ENCODE measurements at regions not wholly inside any gene's neighbourhood (a gene's known extent, or its start where the extent isn't known, plus 50 kb on each side); places are given as distances from the start of the nearest gene placed in this dataset.

GRCh38 chr11:86124251-86125233, 55.7 kb upstream of the PICALM start:
- Histone ChIP-seq H3K27me3 (ENCODE audit: control insufficient read depth in 2 of 2, insufficient read depth in 2 of 2, low read length in 2 of 2) (peaks cover 0 to 2% of the 10 kb centered on the region in 2 experiments), H3K4me2 (ENCODE audit: insufficient read depth, low read length) (no peak overlapping the region), H3K36me3 (ENCODE audit: control insufficient read depth in 2 of 2, extremely low read depth in 1 of 2, insufficient read depth in 2 of 2, low read length in 2 of 2) (no peaks in the 10 kb centered on the region), H3K9me1 (replicated peaks; ENCODE audit: control insufficient read depth, extremely low read depth, insufficient read depth, low read length) (no peaks in the 10 kb centered on the region), H3K79me2 (ENCODE audit: control insufficient read depth, insufficient read depth, low read length) (no peaks in the 10 kb centered on the region), H3K27ac (ENCODE audit: insufficient read depth, low read depth, low read length) (no peak overlapping the region), H3K4me1 (ENCODE audit: control insufficient read depth, extremely low read depth, insufficient read depth, low read length) (no peaks in the 10 kb centered on the region), H4K20me1 (replicated peaks; ENCODE audit: control insufficient read depth, extremely low read depth, insufficient read depth, low read length) (no peaks in the 10 kb centered on the region), H3K4me3 (replicated peaks in 1 of 3; ENCODE audit: insufficient read depth in 1 of 3, low read depth in 1 of 3, low read length in 3 of 3) (no peak overlapping the region), H2AFZ (ENCODE audit: low read depth, low read length) (no peak overlapping the region), H3K9ac (replicated peaks; ENCODE audit: extremely low read depth, insufficient read depth, low read length) (no peak overlapping the region), H3K9me3 (replicated peaks; ENCODE audit: control insufficient read depth, insufficient read depth, low read length) (no peaks in the 10 kb centered on the region)
- TF ChIP-seq POLR2AphosphoS5 (IDR thresholded peaks at IDR 0.05; ENCODE audit: insufficient read depth, low read depth, low read length) (no peak), EZH2 (IDR thresholded peaks at IDR 0.05; ENCODE audit: borderline replicate concordance, low read depth, low read length, severe bottlenecking) (no peak), JUN (IDR thresholded peaks at IDR 0.05; ENCODE audit: borderline replicate concordance, insufficient read depth, insufficient read length, low read depth) (no peak), FOS (IDR thresholded peaks at IDR 0.05; ENCODE audit: borderline replicate concordance, insufficient read depth, low read length) (no peak), CTCF (IDR thresholded peaks at IDR 0.05; ENCODE audit: extremely low read depth in 1 of 2, insufficient read depth in 1 of 2, low read depth in 1 of 2, low read length in 2 of 2) (no peak), POLR2A (IDR thresholded peaks at IDR 0.05; ENCODE audit: low read depth, low read length) (no peak), MYC (IDR thresholded peaks at IDR 0.05; ENCODE audit: low read depth, low read length) (no peak), GATA2 (IDR thresholded peaks at IDR 0.05; ENCODE audit: insufficient read depth, insufficient read length, low read depth, low read length) (no peak)
- TF ChIP-seq, protein P1, sequence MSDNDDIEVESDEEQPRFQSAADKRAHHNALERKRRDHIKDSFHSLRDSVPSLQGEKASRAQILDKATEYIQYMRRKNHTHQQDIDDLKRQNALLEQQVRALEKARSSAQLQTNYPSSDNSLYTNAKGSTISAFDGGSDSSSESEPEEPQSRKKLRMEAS (IDR thresholded peaks at IDR 0.05; ENCODE audit: insufficient read depth, insufficient read length) = no peak
- no TSS peak for BruUV-seq (replicated peaks)
- ChIA-PET CTCF (no interaction called here), POLR2A (no interaction called here)
- FAIRE-seq (no peak), DNase-seq (ENCODE audit: low read depth, low spot score) (no peak)
- intact Hi-C loops (cut with micrococcal nuclease) (no loop called here), dilution Hi-C loops (cut with MboI; ENCODE audit: extremely low pct_ligation_motif_present, low sequenced_read_pairs) (no loop called here)

All from endothelial cell of umbilical vein (primary cell).